Calu3 (cell line): ENCODE measurements at regions not wholly inside any gene's neighbourhood (a gene's known extent, or its start where the extent isn't known, plus 50 kb on each side); places are given as distances from the start of the nearest gene placed in this dataset.

ENCODE experiments used
- BruUV-seq: library from RNA; stranded (reverse); fragments of 400-500 nt; replicated peaks from 2 replicates; lab custom pipeline; 2021; lab: Mats Ljungman, UMichigan
- CTCF ChIA-PET: fragments of 300-600 bp; sonication (Branson Sonifier 250); formaldehyde crosslinking; loops from one replicate; lab custom pipeline; 2022; ENCODE audit warnings: antibody characterized with exemption; lab: Charles Lee
- DNase-seq: peaks from one replicate; pipeline ENCODE4 v3.0.0; 2022
- H3K27ac Mint-ChIP-seq: one replicate; pipeline ENCODE4 v1.8.0; 2022; ENCODE audit warnings: mixed read lengths; ENCODE audit not compliant: unreplicated experiment
- H3K27me3 Mint-ChIP-seq: one replicate; pipeline ENCODE4 v1.8.0; 2022; ENCODE audit warnings: mixed read lengths; ENCODE audit not compliant: unreplicated experiment
- H3K36me3 Mint-ChIP-seq: one replicate; pipeline ENCODE4 v1.8.0; 2022; ENCODE audit warnings: mild to moderate bottlenecking, moderate library complexity, mixed read lengths; ENCODE audit not compliant: insufficient read depth, unreplicated experiment
- H3K4me1 Mint-ChIP-seq: one replicate; pipeline ENCODE4 v1.8.0; 2022; ENCODE audit warnings: mild to moderate bottlenecking, low read depth, mixed read lengths; ENCODE audit not compliant: unreplicated experiment
- H3K4me3 Mint-ChIP-seq: one replicate; pipeline ENCODE4 v1.8.0; 2022; ENCODE audit warnings: mild to moderate bottlenecking, low read depth, moderate library complexity, mixed read lengths; ENCODE audit not compliant: unreplicated experiment
- H3K9me3 Mint-ChIP-seq: one replicate; pipeline ENCODE4 v1.8.0; 2022; ENCODE audit warnings: low read depth, mixed read lengths; ENCODE audit not compliant: unreplicated experiment
- CTCF ChIP-seq: fragments of 200-600 bp; IDR thresholded peaks from one replicate; pipeline ENCODE4 v1.8.0; 2022; ENCODE audit warnings: antibody characterized with exemption; ENCODE audit not compliant: unreplicated experiment
- intact Hi-C: fragments of 100-400 bp; cut with micrococcal nuclease; formaldehyde crosslinking; loops from one replicate; pipeline ENCODE4 v1.10.0; 2022; ENCODE audit not compliant: unreplicated experiment

- no peaks in the 10 kb centered on the region for H3K4me1 Mint-ChIP-seq
- CTCF ChIA-PET, result no interaction called here
- H3K4me3 Mint-ChIP-seq, result no peak overlapping the region
- intact Hi-C loops, result no loop called here
- no peak for TF ChIP-seq CTCF
- H3K9me3 Mint-ChIP-seq, result no peaks in the 10 kb centered on the region
- no peak for DNase-seq
- peaks cover 24% of the 10 kb centered on the region for H3K27me3 Mint-ChIP-seq
- H3K36me3 Mint-ChIP-seq, result no peaks in the 10 kb centered on the region
- no TSS peak for BruUV-seq
- no peak overlapping the region for H3K27ac Mint-ChIP-seq
Observed at GRCh38 chr1:101382135-101382534, 145.3 kb downstream of the S1PR1 start.

GRCh38 chr1:101388904-101389546, 152.2 kb downstream of the S1PR1 start:
- Mint-ChIP-seq H3K27ac (no peak overlapping the region), H3K27me3 (peaks cover 21% of the 10 kb centered on the region), H3K4me3 (no peak overlapping the region), H3K9me3 (peaks cover 2% of the 10 kb centered on the region), H3K36me3 (no peaks in the 10 kb centered on the region), H3K4me1 (no peaks in the 10 kb centered on the region)
- CTCF ChIA-PET, result no interaction called here
- BruUV-seq, result no TSS peak
- no peak for TF ChIP-seq CTCF
- DNase-seq, result no peak
- intact Hi-C loops, result no loop called here

DNA sequence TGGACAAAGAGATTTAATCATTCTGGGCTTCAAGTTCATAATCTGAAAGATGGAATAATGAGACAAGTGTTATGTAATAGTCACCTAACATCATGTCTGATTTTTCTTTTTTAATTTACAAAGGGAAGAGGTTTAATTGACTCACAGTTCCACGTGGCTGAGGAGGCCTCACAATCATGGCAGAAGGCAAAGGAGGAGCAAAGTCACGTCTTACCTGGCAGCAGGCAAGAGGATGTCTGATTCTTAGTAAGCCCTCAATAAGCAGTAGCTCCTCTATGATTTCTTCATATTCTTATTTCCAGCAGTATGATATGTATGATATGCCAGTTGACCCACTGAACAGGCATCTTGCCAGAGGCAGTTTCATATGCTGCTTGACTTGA, 152.7 kb downstream of the S1PR1 start:
- Mint-ChIP-seq H3K27me3 (peaks cover 21% of the 10 kb centered on the region), H3K4me1 (no peaks in the 10 kb centered on the region), H3K4me3 (no peak overlapping the region), H3K9me3 (peaks cover 2% of the 10 kb centered on the region), H3K36me3 (no peaks in the 10 kb centered on the region), H3K27ac (no peak overlapping the region)
- no TSS peak for BruUV-seq
- CTCF ChIA-PET, result no interaction called here
- no peak for TF ChIP-seq CTCF
- no peak for DNase-seq
- intact Hi-C loops, result no loop called here

GRCh38 chr1:101392552-101392951, 155.7 kb downstream of the S1PR1 start:
- CTCF ChIA-PET, result no interaction called here
- no peak overlapping the region for H3K4me3 Mint-ChIP-seq
- intact Hi-C loops, result no loop called here
- peaks cover 11% of the 10 kb centered on the region for H3K27me3 Mint-ChIP-seq
- no peaks in the 10 kb centered on the region for H3K4me1 Mint-ChIP-seq
- no peak for TF ChIP-seq CTCF
- no TSS peak for BruUV-seq
- H3K36me3 Mint-ChIP-seq, result no peaks in the 10 kb centered on the region
- no peak for DNase-seq
- peaks cover 2% of the 10 kb centered on the region for H3K9me3 Mint-ChIP-seq
- no peak overlapping the region for H3K27ac Mint-ChIP-seq
